H1 (cell line): ENCODE measurements at regions not wholly inside any gene's neighbourhood (a gene's known extent, or its start where the extent isn't known, plus 50 kb on each side); places are given as distances from the start of the nearest gene placed in this dataset.

Experiments
- RAD21 ChIP-seq, 2 experiments: IDR thresholded peaks in 1 of 2; conservative IDR thresholded peaks in 1 of 2; 2 replicates each; pipeline ENCODE4 v1.6.1; 2011; ENCODE audit warnings: low read depth in 2 of 2, low read length in 2 of 2, improper control_type of control experiment in 1 of 2, inconsistent platforms in 1 of 2, mild to moderate bottlenecking in 1 of 2, moderate library complexity in 1 of 2
- TF ChIP-seq, protein P1 (sequence below), 3 experiments: IDR thresholded peaks; 1 replicate in 2 of 3; 2 replicates in 1 of 3; pipeline versions ENCODE4 v1.5.1 to v1.6.1; 2011; ENCODE audit warnings: low read length in 3 of 3, mild to moderate bottlenecking in 3 of 3, inconsistent platforms in 2 of 3, low read depth in 1 of 3, moderate library complexity in 1 of 3; ENCODE audit not compliant: insufficient read depth in 1 of 3; ENCODE audit errors: control extremely low read depth in 1 of 3

DNA sequence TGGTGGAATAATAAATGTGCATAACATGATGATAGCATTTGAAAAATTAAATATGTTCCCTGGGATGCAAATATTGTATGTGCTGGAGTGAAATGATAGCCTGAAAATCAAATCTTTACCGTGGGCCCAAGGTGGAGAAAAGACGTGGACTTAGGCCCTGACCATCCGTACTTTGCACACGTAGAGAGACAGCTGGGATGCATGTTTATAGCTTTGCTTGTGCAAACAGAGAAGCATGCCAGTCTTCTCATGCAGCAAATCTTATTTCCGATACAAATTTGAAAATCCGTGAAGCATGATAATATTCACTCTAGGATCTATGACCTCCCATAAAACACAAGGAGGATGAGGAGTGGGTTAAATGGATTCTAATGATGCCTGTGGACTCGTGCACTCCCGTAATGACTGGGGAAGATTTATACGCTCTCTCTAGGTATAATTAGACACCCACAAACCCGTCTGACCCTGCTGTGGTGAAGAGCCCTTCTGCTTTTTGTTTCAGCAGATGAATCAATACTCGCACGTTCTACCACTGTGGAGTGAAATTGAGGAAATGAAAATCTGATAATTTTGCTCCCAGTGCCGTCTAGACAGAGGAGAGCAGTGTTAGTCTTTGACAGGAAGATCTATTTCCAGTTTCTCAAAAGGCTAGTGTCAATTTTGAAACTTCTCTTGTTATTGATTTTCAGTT, 810.3 kb upstream of the SALL3 start:
- no peak for TF ChIP-seq RAD21 (IDR thresholded peaks at IDR 0.05 in 1 of 2, conservative IDR thresholded peaks at IDR 0.05 in 1 of 2; ENCODE audit: low read depth in 2 of 2, low read length in 2 of 2)
- TF ChIP-seq, protein P1, sequence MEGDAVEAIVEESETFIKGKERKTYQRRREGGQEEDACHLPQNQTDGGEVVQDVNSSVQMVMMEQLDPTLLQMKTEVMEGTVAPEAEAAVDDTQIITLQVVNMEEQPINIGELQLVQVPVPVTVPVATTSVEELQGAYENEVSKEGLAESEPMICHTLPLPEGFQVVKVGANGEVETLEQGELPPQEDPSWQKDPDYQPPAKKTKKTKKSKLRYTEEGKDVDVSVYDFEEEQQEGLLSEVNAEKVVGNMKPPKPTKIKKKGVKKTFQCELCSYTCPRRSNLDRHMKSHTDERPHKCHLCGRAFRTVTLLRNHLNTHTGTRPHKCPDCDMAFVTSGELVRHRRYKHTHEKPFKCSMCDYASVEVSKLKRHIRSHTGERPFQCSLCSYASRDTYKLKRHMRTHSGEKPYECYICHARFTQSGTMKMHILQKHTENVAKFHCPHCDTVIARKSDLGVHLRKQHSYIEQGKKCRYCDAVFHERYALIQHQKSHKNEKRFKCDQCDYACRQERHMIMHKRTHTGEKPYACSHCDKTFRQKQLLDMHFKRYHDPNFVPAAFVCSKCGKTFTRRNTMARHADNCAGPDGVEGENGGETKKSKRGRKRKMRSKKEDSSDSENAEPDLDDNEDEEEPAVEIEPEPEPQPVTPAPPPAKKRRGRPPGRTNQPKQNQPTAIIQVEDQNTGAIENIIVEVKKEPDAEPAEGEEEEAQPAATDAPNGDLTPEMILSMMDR (IDR thresholded peaks at IDR 0.05; ENCODE audit: control extremely low read depth in 1 of 3, insufficient read depth in 1 of 3, low read depth in 1 of 3, low read length in 3 of 3) = no peak
